HFFc6 (cell line): ENCODE measurements at regions not wholly inside any gene's neighbourhood (a gene's known extent, or its start where the extent isn't known, plus 50 kb on each side); places are given as distances from the start of the nearest gene placed in this dataset.

Experiments used
- DNase-seq: peaks from one replicate; pipeline ENCODE4 v3.0.0-alpha.2; 2018
- H3K27ac Mint-ChIP-seq: 2 replicates; pipeline ENCODE4 v1.8.0; 2020; ENCODE audit warnings: mild to moderate bottlenecking, mixed read lengths
- H3K27me3 Mint-ChIP-seq: 2 replicates; pipeline ENCODE4 v1.8.0; 2021; ENCODE audit warnings: mild to moderate bottlenecking, moderate library complexity, mixed read lengths; ENCODE audit not compliant: insufficient read depth
- H3K36me3 Mint-ChIP-seq: 2 replicates; pipeline ENCODE4 v1.8.0; 2021; ENCODE audit warnings: low read depth, mixed read lengths
- H3K4me1 Mint-ChIP-seq: 2 replicates; pipeline ENCODE4 v1.8.0; 2020; ENCODE audit warnings: low read depth, mixed read lengths
- H3K4me3 Mint-ChIP-seq: 2 replicates; pipeline ENCODE4 v1.8.0; 2020; ENCODE audit warnings: mild to moderate bottlenecking, moderate library complexity, mixed read lengths
- H3K9me3 Mint-ChIP-seq: 2 replicates; pipeline ENCODE4 v1.8.0; 2020; ENCODE audit warnings: mild to moderate bottlenecking, mixed read lengths
- TF ChIP-seq, protein P1 (sequence below): fragments of 200-600 bp; sonication (generic); IDR thresholded peaks from 2 replicates; pipeline ENCODE4 v1.5.0; 2021; ENCODE audit warnings: antibody characterized with exemption, mild to moderate bottlenecking

GRCh38 chr3:104731074-104731473 is 635.6 kb upstream of the ALCAM start:
- TF ChIP-seq, protein P1, sequence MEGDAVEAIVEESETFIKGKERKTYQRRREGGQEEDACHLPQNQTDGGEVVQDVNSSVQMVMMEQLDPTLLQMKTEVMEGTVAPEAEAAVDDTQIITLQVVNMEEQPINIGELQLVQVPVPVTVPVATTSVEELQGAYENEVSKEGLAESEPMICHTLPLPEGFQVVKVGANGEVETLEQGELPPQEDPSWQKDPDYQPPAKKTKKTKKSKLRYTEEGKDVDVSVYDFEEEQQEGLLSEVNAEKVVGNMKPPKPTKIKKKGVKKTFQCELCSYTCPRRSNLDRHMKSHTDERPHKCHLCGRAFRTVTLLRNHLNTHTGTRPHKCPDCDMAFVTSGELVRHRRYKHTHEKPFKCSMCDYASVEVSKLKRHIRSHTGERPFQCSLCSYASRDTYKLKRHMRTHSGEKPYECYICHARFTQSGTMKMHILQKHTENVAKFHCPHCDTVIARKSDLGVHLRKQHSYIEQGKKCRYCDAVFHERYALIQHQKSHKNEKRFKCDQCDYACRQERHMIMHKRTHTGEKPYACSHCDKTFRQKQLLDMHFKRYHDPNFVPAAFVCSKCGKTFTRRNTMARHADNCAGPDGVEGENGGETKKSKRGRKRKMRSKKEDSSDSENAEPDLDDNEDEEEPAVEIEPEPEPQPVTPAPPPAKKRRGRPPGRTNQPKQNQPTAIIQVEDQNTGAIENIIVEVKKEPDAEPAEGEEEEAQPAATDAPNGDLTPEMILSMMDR, result no peak
- Mint-ChIP-seq H3K9me3 (no peaks in the 10 kb centered on the region), H3K4me3 (no peak overlapping the region), H3K27ac (no peak overlapping the region), H3K27me3 (no peaks in the 10 kb centered on the region), H3K36me3 (no peaks in the 10 kb centered on the region), H3K4me1 (peaks cover 25% of the 10 kb centered on the region)
- no peak for DNase-seq

DNA sequence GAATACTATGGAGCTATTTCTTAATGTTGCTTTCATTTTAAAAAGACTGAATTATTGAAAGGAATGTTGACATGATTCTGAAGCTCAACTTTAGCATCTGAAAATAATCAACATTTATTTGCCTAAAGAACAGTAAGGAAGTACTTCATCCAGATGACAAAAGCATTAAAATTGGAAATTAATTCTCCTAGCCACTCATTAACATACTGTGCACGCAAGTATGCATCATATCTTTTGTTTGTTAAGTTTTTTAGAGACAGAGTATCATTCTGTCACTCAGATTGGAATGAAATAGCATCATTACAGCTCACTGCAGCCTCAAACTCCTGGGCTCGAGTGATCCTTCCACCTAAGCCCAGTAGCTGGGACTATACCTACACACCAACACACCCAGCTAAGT is 632.1 kb upstream of the ALCAM start:
- DNase-seq, result no peak
- no peaks in the 10 kb centered on the region for H3K27me3 Mint-ChIP-seq
- H3K4me1 Mint-ChIP-seq, result peaks cover 12% of the 10 kb centered on the region; the same call in 1 of the 2 replicates
- H3K27ac Mint-ChIP-seq, result no peak overlapping the region
- H3K9me3 Mint-ChIP-seq, result no peaks in the 10 kb centered on the region
- H3K36me3 Mint-ChIP-seq, result no peaks in the 10 kb centered on the region
- TF ChIP-seq, protein P1, result no peak
- no peak overlapping the region for H3K4me3 Mint-ChIP-seq

DNA sequence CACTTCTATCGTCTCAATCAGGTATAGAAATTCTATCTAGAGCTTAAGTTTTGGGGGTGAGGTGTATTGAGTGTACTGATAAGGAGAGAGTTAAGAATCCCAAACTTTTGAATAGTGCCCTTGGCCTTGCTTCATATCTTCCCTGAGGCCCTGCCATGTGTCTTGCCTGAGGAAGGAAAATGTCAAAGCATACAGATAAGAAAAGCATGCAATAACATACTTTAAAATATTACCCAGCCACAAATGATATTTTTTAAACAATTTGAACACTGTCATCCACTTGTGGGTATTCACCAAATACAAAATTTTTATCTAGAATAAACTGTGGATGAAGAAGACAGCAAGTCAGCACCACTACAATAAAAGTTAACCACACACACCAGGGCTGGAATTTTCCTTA is 631.0 kb upstream of the ALCAM start:
- Mint-ChIP-seq H3K9me3 (no peaks in the 10 kb centered on the region), H3K4me3 (no peak overlapping the region), H3K4me1 (peaks cover 12% of the 10 kb centered on the region; the same call in 1 of the 2 replicates), H3K27me3 (no peaks in the 10 kb centered on the region), H3K36me3 (no peaks in the 10 kb centered on the region), H3K27ac (no peak overlapping the region)
- TF ChIP-seq, protein P1, result no peak
- DNase-seq, result no peak

- Mint-ChIP-seq H3K4me1 (peaks cover 12% of the 10 kb centered on the region; the same call in 1 of the 2 replicates), H3K4me3 (no peak overlapping the region), H3K36me3 (no peaks in the 10 kb centered on the region), H3K27ac (no peak overlapping the region), H3K27me3 (no peaks in the 10 kb centered on the region), H3K9me3 (no peaks in the 10 kb centered on the region)
- TF ChIP-seq, protein P1, result no peak
- DNase-seq, result no peak
Measured at GRCh38 chr3:104738271-104738670, 628.4 kb upstream of the ALCAM start.

DNA sequence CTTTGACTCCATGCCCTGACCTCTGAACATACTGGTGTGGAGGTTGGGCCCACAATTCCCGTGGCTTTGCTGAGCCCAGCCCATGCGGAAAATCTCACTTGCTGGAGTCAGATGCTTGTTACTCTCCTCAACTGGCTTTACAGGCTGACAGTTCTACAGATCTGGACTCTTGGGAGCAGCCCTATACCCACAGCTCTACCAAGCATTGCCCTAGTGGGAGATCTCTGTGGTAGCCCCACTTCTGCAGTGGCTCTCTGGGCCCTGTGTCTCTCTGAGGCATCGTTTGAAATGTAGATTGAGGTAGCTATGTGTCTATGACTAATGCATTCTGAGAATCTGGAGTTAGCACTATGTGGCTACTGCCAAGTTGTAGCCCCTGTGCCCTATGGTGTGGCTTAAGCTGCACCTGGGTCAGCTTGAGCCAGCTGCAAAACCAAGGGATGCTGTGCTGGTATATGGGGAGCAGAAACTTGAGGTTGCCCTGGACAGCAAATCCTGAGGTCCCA is 625.8 kb upstream of the ALCAM start:
- Mint-ChIP-seq H3K36me3 (no peaks in the 10 kb centered on the region), H3K4me1 (peaks cover 9% of the 10 kb centered on the region), H3K9me3 (no peaks in the 10 kb centered on the region), H3K27ac (no peak overlapping the region), H3K27me3 (no peaks in the 10 kb centered on the region), H3K4me3 (no peak overlapping the region)
- no peak for DNase-seq
- TF ChIP-seq, protein P1, result no peak

GRCh38 chr3:104742044-104742443 is 624.7 kb upstream of the ALCAM start:
- no peaks in the 10 kb centered on the region for H3K27me3 Mint-ChIP-seq
- H3K4me3 Mint-ChIP-seq, result no peak overlapping the region
- no peak for DNase-seq
- H3K36me3 Mint-ChIP-seq, result no peaks in the 10 kb centered on the region
- no peaks in the 10 kb centered on the region for H3K9me3 Mint-ChIP-seq
- TF ChIP-seq, protein P1, result no peak
- peaks cover 18% of the 10 kb centered on the region for H3K4me1 Mint-ChIP-seq
- no peak overlapping the region for H3K27ac Mint-ChIP-seq
